ENCODE measurements at regions not wholly inside any gene's neighbourhood (a gene's known extent, or its start where the extent isn't known, plus 50 kb on each side); places are given as distances from the start of the nearest gene placed in this dataset.

- no peak overlapping the region for H3K27ac ChIP-seq (ENCODE audit: insufficient read depth, low read length)
- no peak overlapping the region for H3K18ac ChIP-seq (ENCODE audit: low read depth, low read length)
- ChIA-PET CTCF (no interaction called here), POLR2A (ENCODE audit: unreplicated experiment) (no interaction called here)
- H3K9ac ChIP-seq (ENCODE audit: low read depth, low read length): no peak overlapping the region
- intact Hi-C loops (cut with micrococcal nuclease): no loop called here
- dilution Hi-C loops (cut with HindIII; ENCODE audit: low sequenced_read_pairs, unreplicated experiment): no loop called here
- H2AK5ac ChIP-seq (ENCODE audit: low read depth, low read length): no peak overlapping the region
- H3K4ac ChIP-seq (ENCODE audit: low read depth, low read length): no peak overlapping the region
- in situ Hi-C loops (cut with MboI; ENCODE audit: low sequenced_read_pairs): no loop called here
- H3K36me3 ChIP-seq (ENCODE audit: control insufficient read depth, insufficient read depth, low read length): no peaks in the 10 kb centered on the region
- H2BK20ac ChIP-seq (ENCODE audit: low read depth, low read length): no peak overlapping the region
- H3K56ac ChIP-seq (ENCODE audit: extremely low read depth, insufficient read depth, low read length): no peak overlapping the region
- H2BK120ac ChIP-seq (ENCODE audit: low read depth, low read length): no peak overlapping the region
- no peaks in the 10 kb centered on the region for H3K9me1 ChIP-seq (ENCODE audit: insufficient read depth, low read length)
- H3K4me1 ChIP-seq (ENCODE audit: control insufficient read depth, insufficient read depth, low read length): no peaks in the 10 kb centered on the region
- ATAC-seq (ENCODE audit: low read depth): no peak
- H3K79me1 ChIP-seq (ENCODE audit: low read depth in 1 of 2, low read length in 2 of 2): no peaks in the 10 kb centered on the region
- H2AFZ ChIP-seq (replicated peaks; ENCODE audit: low read length, poor library complexity): no peak overlapping the region
- H2AK9ac ChIP-seq (replicated peaks; ENCODE audit: low read depth, low read length, poor library complexity): no peak overlapping the region
- no peak for TF ChIP-seq RFX5 (IDR thresholded peaks at IDR 0.05; ENCODE audit: low read depth, low read length)
- TF ChIP-seq MXI1 (IDR thresholded peaks at IDR 0.05; ENCODE audit: borderline replicate concordance, low read depth, low read length): no peak
- no peak for TF ChIP-seq CTCF (conservative IDR thresholded peaks at IDR 0.05; ENCODE audit: low read depth, low read length)
- TF ChIP-seq FOS (IDR thresholded peaks at IDR 0.05; ENCODE audit: low read depth, low read length): no peak
- TF ChIP-seq CHD1 (IDR thresholded peaks at IDR 0.05; ENCODE audit: low read depth, low read length): no peak
- no peak for TF ChIP-seq SMC3 (IDR thresholded peaks at IDR 0.05; ENCODE audit: low read depth, low read length)
- TF ChIP-seq RAD21 (IDR thresholded peaks at IDR 0.05; ENCODE audit: low read length): no peak
- no peak for TF ChIP-seq BHLHE40 (IDR thresholded peaks at IDR 0.05; ENCODE audit: low read depth, low read length)
- TF ChIP-seq MAZ (IDR thresholded peaks at IDR 0.05; ENCODE audit: borderline replicate concordance, low read depth, low read length): no peak
- TF ChIP-seq USF2 (IDR thresholded peaks at IDR 0.05; ENCODE audit: low read depth, low read length): no peak
- TF ChIP-seq MAFK (IDR thresholded peaks at IDR 0.05; ENCODE audit: low read depth, low read length): no peak
- no peak for TF ChIP-seq RCOR1 (IDR thresholded peaks at IDR 0.05; ENCODE audit: insufficient replicate concordance, low read length)
- no peak for TF ChIP-seq CEBPB (IDR thresholded peaks at IDR 0.05; ENCODE audit: low read depth, low read length)
- TF ChIP-seq POLR2A (IDR thresholded peaks at IDR 0.05; ENCODE audit: low read depth, low read length): no peak
- TF ChIP-seq NFE2L2 (IDR thresholded peaks at IDR 0.05; ENCODE audit: low read depth, low read length): no peak
- TF ChIP-seq ELK1 (IDR thresholded peaks at IDR 0.05; ENCODE audit: borderline replicate concordance, low read depth, low read length): no peak
- no peak overlapping the region for H3K4me2 ChIP-seq (ENCODE audit: low read depth, low read length)
- no peak overlapping the region for H3K4me3 ChIP-seq (ENCODE audit: insufficient read depth, low read depth, low read length)
- peaks cover 33% of the 10 kb centered on the region for H3K9me3 ChIP-seq (ENCODE audit: control insufficient read depth, insufficient read depth, low read length)
- H2BK5ac ChIP-seq (ENCODE audit: low read depth, low read length, poor library complexity, severe bottlenecking): no peak overlapping the region
- no peak overlapping the region for H3K23ac ChIP-seq (ENCODE audit: low read depth, low read length)
- DNase-seq: no peak
- H4K5ac ChIP-seq (ENCODE audit: low read depth, low read length): no peak overlapping the region
- H3K14ac ChIP-seq (replicated peaks; ENCODE audit: low read depth, low read length): no peak overlapping the region
- H4K91ac ChIP-seq (ENCODE audit: insufficient read depth, low read depth, low read length): no peak overlapping the region
- no peaks in the 10 kb centered on the region for H4K20me1 ChIP-seq (ENCODE audit: insufficient read depth, low read length)
- no peak overlapping the region for H4K8ac ChIP-seq (ENCODE audit: low read depth in 2 of 2, low read length in 2 of 2)
- BruUV-seq (replicated peaks): no TSS peak
- H3K27me3 ChIP-seq (ENCODE audit: control insufficient read depth, insufficient read depth, low read length): no peaks in the 10 kb centered on the region
- no peak overlapping the region for H2BK15ac ChIP-seq (ENCODE audit: low read depth, low read length)
Observed at GRCh38 chr16:5454349-5454748, 356.8 kb upstream of the EEF2KMT start.
